NCI-H69 (cell line): ENCODE measurements at regions not wholly inside any gene's neighbourhood (a gene's known extent, or its start where the extent isn't known, plus 50 kb on each side); places are given as distances from the start of the nearest gene placed in this dataset.

Source experiments
- DNase-seq: peaks from one replicate; lab custom pipeline; 2025; lab: John Stamatoyannopoulos, UW

- DNase-seq, result no peak
Measured at GRCh38 chr5:124692950-124693349, 53.5 kb downstream of the ZNF608 start.

- no peak for DNase-seq
Measured at GRCh38 chr5:124692324-124692723, 54.1 kb downstream of the ZNF608 start.

GRCh38 chr5:124689653-124690052 lies 56.8 kb downstream of the ZNF608 start:
- DNase-seq, result no peak

GRCh38 chr5:124686239-124687004 lies 60.0 kb downstream of the ZNF608 start:
- no peak for DNase-seq

GRCh38 chr5:124685404-124685930 lies 61.0 kb downstream of the ZNF608 start:
- DNase-seq, result no peak

- peak; percentile 36 for DNase-seq
Measured at GRCh38 chr5:124683917-124684555, 62.4 kb downstream of the ZNF608 start.

GRCh38 chr5:124679578-124680199 lies 66.8 kb downstream of the ZNF608 start:
- DNase-seq, result no peak

GRCh38 chr5:124678922-124679519 lies 67.4 kb downstream of the ZNF608 start:
- no peak for DNase-seq

GRCh38 chr5:124678468-124678867 lies 68.0 kb downstream of the ZNF608 start:
- DNase-seq, result peak; percentile 45

- DNase-seq, result peak; percentile 73
Measured at GRCh38 chr5:124677374-124678351, 68.8 kb downstream of the ZNF608 start.

GRCh38 chr5:124675931-124676846 lies 70.2 kb downstream of the ZNF608 start:
- DNase-seq, result peak; percentile 70

GRCh38 chr5:124671193-124671592 lies 75.2 kb downstream of the ZNF608 start:
- DNase-seq, result peak; percentile 91

- peak; percentile 97 for DNase-seq
Measured at GRCh38 chr5:124670722-124671184, 75.7 kb downstream of the ZNF608 start.

GRCh38 chr5:124669956-124670721 lies 76.3 kb downstream of the ZNF608 start:
- DNase-seq, result peak; percentile 60

- peak; percentile 56 for DNase-seq
Measured at GRCh38 chr5:124669300-124669648, 77.2 kb downstream of the ZNF608 start.

GRCh38 chr5:124668353-124669299 lies 77.8 kb downstream of the ZNF608 start:
- DNase-seq, result no peak

GRCh38 chr5:124665625-124666024 lies 80.8 kb downstream of the ZNF608 start:
- DNase-seq, result peak; percentile 58

GRCh38 chr5:124665035-124665434 lies 81.4 kb downstream of the ZNF608 start:
- peak; percentile 24 for DNase-seq
